ENCODE measurements at regions not wholly inside any gene's neighbourhood (a gene's known extent, or its start where the extent isn't known, plus 50 kb on each side); places are given as distances from the start of the nearest gene placed in this dataset.

DNA sequence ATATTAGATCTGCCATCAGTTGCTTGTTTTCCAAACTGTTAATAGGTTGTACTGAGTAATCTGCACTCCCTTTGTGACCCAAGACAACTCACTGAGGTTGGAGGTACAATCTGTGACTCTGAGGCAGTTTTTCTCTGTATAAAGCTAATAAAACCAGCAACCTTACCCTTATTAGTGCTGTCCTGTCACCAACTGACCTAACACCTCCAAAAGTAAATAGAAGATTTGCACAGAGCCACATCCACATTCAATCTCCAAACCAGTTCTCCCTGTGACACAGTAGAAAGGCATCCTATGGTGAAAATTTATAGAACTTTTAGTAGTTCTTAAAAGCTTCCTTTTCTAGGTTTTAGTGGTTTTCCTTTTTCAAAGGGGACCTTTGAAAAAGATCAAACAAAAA lies 140.4 kb upstream of the ADGRL2 start:
- TF ChIP-seq POLR2AphosphoS5 (IDR thresholded peaks at IDR 0.05): no peak
- TF ChIP-seq, protein P1, sequence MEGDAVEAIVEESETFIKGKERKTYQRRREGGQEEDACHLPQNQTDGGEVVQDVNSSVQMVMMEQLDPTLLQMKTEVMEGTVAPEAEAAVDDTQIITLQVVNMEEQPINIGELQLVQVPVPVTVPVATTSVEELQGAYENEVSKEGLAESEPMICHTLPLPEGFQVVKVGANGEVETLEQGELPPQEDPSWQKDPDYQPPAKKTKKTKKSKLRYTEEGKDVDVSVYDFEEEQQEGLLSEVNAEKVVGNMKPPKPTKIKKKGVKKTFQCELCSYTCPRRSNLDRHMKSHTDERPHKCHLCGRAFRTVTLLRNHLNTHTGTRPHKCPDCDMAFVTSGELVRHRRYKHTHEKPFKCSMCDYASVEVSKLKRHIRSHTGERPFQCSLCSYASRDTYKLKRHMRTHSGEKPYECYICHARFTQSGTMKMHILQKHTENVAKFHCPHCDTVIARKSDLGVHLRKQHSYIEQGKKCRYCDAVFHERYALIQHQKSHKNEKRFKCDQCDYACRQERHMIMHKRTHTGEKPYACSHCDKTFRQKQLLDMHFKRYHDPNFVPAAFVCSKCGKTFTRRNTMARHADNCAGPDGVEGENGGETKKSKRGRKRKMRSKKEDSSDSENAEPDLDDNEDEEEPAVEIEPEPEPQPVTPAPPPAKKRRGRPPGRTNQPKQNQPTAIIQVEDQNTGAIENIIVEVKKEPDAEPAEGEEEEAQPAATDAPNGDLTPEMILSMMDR (IDR thresholded peaks at IDR 0.05 in 8 of 11, conservative IDR thresholded peaks at IDR 0.05 in 3 of 11): no peak
